ENCODE measurements at regions not wholly inside any gene's neighbourhood (a gene's known extent, or its start where the extent isn't known, plus 50 kb on each side); places are given as distances from the start of the nearest gene placed in this dataset.

DNA sequence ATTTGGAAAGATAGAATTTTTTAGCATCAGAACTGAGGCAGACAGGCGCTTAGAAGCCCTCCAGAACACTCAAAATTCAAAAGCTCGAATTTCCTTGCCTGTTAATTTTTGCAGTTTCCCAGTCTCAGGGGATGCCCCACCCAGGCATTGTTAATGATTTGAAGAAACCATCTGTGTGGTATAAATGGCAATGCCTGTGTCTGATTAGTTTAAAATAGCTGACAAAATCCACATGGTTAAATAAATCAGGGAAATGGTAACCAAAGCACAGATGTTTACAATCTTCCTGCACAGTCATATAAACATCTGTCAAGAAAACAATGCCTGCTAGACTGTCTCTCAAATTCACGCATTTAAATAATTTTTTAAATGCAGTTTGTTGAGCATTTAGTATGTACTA lies 185.2 kb upstream of the RGMB start:
- TF ChIP-seq GATA2 (IDR thresholded peaks at IDR 0.05; ENCODE audit: low read depth, low read length) (no peak), GATA3 (IDR thresholded peaks at IDR 0.05; ENCODE audit: low read depth, low read length) (no peak)

All from SH-SY5Y (cell line).